Psoas muscle (tissue), 7 donors: ENCODE measurements at regions not wholly inside any gene's neighbourhood (a gene's known extent, or its start where the extent isn't known, plus 50 kb on each side); places are given as distances from the start of the nearest gene placed in this dataset.

Experiments used
- ATAC-seq, 4 donors: fragments of 200-7000 bp; cut with Tn5 transposase; one replicate each; pipeline ENCODE4 v1.9.1; 2020; ENCODE audit warnings: moderate library complexity in 3 of 4, mild to moderate bottlenecking in 2 of 4
- DNase-seq, 2 donors: peaks; one replicate each; pipeline ENCODE4 v3.0.0-alpha.2; 2020
- H3K27ac ChIP-seq: fragments of 200-600 bp; one replicate; pipeline ENCODE4 v1.8.0; 2022
- H3K27me3 ChIP-seq, 3 donors: fragments of 200-600 bp in 1 of 3; one replicate each; pipeline versions ENCODE4 v1.6.1 to v1.8.0; 2013 to 2022; ENCODE audit warnings: low read length in 2 of 3, mild to moderate bottlenecking in 2 of 3, moderate library complexity in 1 of 3; ENCODE audit not compliant: insufficient read depth in 3 of 3
- H3K36me3 ChIP-seq, 2 donors: fragments of 200-600 bp in 1 of 2; one replicate each; pipeline versions ENCODE4 v1.6.1 to v1.8.0; 2013 to 2022; ENCODE audit warnings: low read depth in 1 of 2, mild to moderate bottlenecking in 1 of 2, moderate library complexity in 1 of 2; ENCODE audit not compliant: insufficient read depth in 1 of 2
- H3K4me1 ChIP-seq: fragments of 200-600 bp; one replicate; pipeline ENCODE4 v1.8.0; 2022
- H3K4me3 ChIP-seq: fragments of 200-600 bp; one replicate; pipeline ENCODE4 v1.8.0; 2022; ENCODE audit warnings: mild to moderate bottlenecking
- H3K9me3 ChIP-seq: fragments of 200-600 bp; one replicate; pipeline ENCODE4 v1.8.0; 2022
- CTCF ChIP-seq: fragments of 200-600 bp; IDR thresholded peaks from one replicate; pipeline ENCODE4 v1.8.0; 2022; ENCODE audit warnings: antibody characterized with exemption
- WGBS, 3 donors: extraction: QIAGEN DNeasy Blood & Tissue Kit; methylation state at CpG; one replicate each; pipeline versions ENCODE4 v1.1.6 to v1.1.7; 2013; 5-methylcytosine and 5-hydroxymethylcytosine counted together
- intact Hi-C, 2 donors: fragments of 100-400 bp; cut with DNase I; formaldehyde crosslinking; loops; one replicate each; pipeline versions ENCODE4 v1.11.0 to v1.14.2; 2022
- donor health status: healthy with polysubstance abuse.
- donor health status: DM: no; HTN: no; CAD: no; lungs with moderate emphysema.
- donor health status: Bipolar disorder and iron deficiency.
- donor health status: healthy.
- donor health status: DM: yes; HTN: yes; CAD: no.
- donor health status: DM: no; HTN: no; CAD: no.
- donor health status: DM: yes; HTN: yes; CAD: no.

- Histone ChIP-seq H3K27me3 (peaks cover 0 to 2% (median 0%) of the 10 kb centered on the region in 3 donors), H3K27ac (no peak overlapping the region), H3K9me3 (no peaks in the 10 kb centered on the region), H3K4me3 (no peak overlapping the region), H3K36me3 (no peaks in the 10 kb centered on the region), H3K4me1 (no peaks in the 10 kb centered on the region)
- WGBS, 3 donors, result 73 to 76% (median 75%) methylated on average over 5 of the region's 5 CpGs
- intact Hi-C loops, result no loop called here
- DNase-seq, result no peak
- no peak for TF ChIP-seq CTCF
- no peak for ATAC-seq
Observed at GRCh38 chr9:101796044-101796443, 57.6 kb upstream of the GRIN3A start.

DNA sequence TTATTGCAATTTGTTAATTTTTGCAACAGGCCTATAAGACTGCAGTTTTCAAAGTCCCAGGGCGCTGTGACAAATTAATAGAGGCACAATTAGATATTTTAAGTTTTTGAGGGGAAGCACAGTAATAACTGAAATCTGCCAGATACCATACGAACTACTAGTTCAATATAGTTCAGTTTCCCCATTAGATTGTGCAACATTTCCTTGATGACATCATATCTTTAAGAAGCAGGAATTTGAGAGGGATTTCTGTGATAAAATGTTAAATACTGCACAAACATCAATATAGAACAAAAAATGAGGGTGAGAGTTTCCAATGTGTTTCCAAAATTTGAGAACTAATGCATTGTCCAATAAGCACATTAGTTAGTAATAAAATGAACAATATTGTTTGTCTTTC is 56.7 kb upstream of the GRIN3A start:
- no peak for TF ChIP-seq CTCF
- ATAC-seq (no peak), DNase-seq (no peak)
- H3K27ac ChIP-seq, result no peak overlapping the region
- no peak overlapping the region for H3K4me3 ChIP-seq
- H3K36me3 ChIP-seq, result no peaks in the 10 kb centered on the region
- intact Hi-C loops, result no loop called here
- H3K9me3 ChIP-seq, result no peaks in the 10 kb centered on the region
- H3K4me1 ChIP-seq, result no peaks in the 10 kb centered on the region
- 80 to 84% (median 81%) methylated on average over 2 of the region's 2 CpGs for WGBS, 3 donors
- H3K27me3 ChIP-seq, result peaks cover 0 to 2% (median 0%) of the 10 kb centered on the region in 3 donors

DNA sequence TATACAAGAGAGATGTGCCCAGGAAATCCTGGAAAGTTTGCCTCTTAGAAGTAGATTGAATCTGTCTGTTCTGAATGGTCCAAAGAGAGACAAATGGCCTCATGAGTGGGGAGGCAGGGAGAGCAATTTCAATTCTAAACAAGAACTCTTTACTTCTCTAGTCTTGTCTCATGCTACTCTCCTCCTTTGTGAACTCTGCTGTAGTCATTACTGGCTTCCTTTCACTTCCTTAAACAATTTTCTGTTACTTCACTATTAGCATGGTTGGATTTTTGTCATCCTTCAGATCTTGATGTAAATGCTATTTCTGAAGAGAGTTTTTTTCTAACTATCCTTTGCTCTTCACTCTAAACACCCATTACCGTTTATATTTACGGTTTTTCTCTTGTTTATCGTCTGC is 54.0 kb upstream of the GRIN3A start:
- no peak overlapping the region for H3K27ac ChIP-seq
- DNase-seq (no peak), ATAC-seq (no peak)
- no peaks in the 10 kb centered on the region for H3K36me3 ChIP-seq
- no peak for TF ChIP-seq CTCF
- H3K4me3 ChIP-seq, result no peak overlapping the region
- H3K4me1 ChIP-seq, result no peaks in the 10 kb centered on the region
- WGBS, 3 donors, result 64 to 79% (median 77%) methylated on average over 3 of the region's 3 CpGs
- H3K27me3 ChIP-seq, result peaks cover 0 to 2% (median 0%) of the 10 kb centered on the region in 3 donors
- intact Hi-C loops, result no loop called here
- H3K9me3 ChIP-seq, result no peaks in the 10 kb centered on the region

DNA sequence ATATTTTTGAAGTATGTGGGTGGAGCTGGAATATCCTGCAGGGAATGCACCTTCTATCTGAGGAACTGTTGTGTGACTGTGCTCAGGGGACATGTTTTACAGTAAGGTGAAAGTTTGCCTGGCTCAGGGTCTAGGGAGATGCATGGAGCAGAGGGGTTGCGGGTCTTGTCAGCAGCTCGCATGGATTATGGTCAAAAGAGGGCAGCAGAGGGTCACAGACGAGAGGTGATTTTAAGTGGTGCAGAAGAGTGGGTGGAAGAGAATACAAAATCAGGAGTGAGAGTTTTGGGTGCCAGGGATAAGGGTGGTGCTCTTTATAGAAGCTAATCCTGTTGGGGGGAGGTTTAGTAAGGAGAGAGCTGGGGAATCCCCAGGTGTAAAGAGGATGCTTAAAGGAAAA is 53.5 kb upstream of the GRIN3A start:
- no peak for DNase-seq
- Histone ChIP-seq H3K4me1 (no peaks in the 10 kb centered on the region), H3K36me3 (no peaks in the 10 kb centered on the region), H3K4me3 (no peak overlapping the region), H3K9me3 (no peaks in the 10 kb centered on the region), H3K27ac (no peak overlapping the region), H3K27me3 (peaks cover 0 to 2% (median 0%) of the 10 kb centered on the region in 3 donors)
- no peak for ATAC-seq
- TF ChIP-seq CTCF, result no peak
- 6 to 21% (median 11%) methylated on average over 3 of the region's 3 CpGs for WGBS, 3 donors
- intact Hi-C loops, result no loop called here

GRCh38 chr9:101791533-101791932 is 53.1 kb upstream of the GRIN3A start:
- intact Hi-C loops, result no loop called here
- TF ChIP-seq CTCF, result no peak
- no peaks in the 10 kb centered on the region for H3K36me3 ChIP-seq
- DNase-seq, result no peak
- no peaks in the 10 kb centered on the region for H3K4me1 ChIP-seq
- H3K27me3 ChIP-seq, result peaks cover 0 to 2% (median 0%) of the 10 kb centered on the region in 3 donors
- H3K4me3 ChIP-seq, result no peak overlapping the region
- no peaks in the 10 kb centered on the region for H3K9me3 ChIP-seq
- no peak overlapping the region for H3K27ac ChIP-seq
- no peak for ATAC-seq
- 74 to 81% (median 75%) methylated on average over 6 of the region's 6 CpGs for WGBS, 3 donors
